Suppressor macrophage treated with lipopolysaccharide for 4 hours (primary cell): ENCODE measurements at regions not wholly inside any gene's neighbourhood (a gene's known extent, or its start where the extent isn't known, plus 50 kb on each side); places are given as distances from the start of the nearest gene placed in this dataset.
"Not testable (repeated sequence)": the region's sequence is repeated elsewhere in the genome, so short reads cannot be mapped to it uniquely, and the experiment has no call there.

Experiments
- DNase-seq: peaks from one replicate; pipeline ENCODE4 v3.0.0-alpha.2; 2020

DNA sequence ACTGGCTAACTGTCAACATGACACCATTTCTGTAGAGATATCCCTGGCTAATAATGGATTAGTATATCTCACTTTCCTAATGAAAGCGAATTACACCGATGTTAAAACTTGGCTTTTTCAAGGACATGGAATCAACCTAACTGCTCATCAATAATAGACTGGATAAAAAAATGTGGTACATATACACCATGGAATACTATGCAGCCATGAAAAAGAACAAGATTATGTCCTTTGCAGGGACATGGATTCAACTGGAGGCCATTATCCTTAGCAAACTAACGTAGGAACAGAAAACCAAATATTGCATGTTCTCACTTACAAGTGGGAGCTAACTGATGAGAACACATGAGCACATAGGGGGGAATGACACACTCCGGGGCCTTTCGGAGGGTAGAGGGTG is 62.6 kb downstream of the ZIC1 start:
- DNase-seq: no peak

- DNase-seq: no peak
Observed at GRCh38 chr3:147472846-147473245, 63.7 kb downstream of the ZIC1 start.

DNA sequence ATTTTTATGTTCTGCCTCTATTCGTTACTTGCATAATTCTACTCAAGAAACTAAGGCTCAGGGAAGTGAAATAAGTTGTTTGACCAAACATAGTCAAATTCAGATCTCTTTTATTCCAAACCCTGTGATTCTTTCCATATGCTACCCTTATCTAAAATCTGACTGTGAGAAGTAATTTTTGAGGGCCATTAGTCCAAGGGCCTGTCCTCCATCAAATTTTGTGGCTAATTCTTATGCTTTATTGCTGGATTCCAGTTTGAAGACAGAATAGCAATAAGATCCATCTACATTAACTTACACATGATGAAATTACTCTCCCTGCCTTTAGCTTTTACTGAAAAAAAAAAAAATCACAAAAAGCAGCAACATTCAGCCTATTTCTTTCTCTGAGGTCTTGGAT is 74.0 kb downstream of the ZIC1 start:
- no peak for DNase-seq

DNA sequence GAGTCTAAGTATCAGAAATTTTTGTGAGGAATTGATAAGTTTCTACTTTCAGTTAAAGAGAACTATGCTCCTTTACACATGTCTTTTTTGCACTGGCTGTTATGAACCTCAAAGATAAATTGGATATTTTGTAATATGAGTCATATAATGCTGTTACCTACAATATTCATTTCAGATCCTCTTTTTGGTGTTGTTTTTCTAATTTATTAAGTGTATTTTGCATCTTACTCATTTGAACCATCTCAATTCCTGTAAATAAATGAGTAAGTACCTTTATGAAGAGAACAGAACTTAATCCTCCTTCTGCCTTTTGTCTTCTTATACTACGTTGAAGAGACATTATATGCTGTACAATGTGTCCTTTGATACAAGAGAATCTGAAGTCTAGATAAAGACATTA is 74.4 kb downstream of the ZIC1 start:
- DNase-seq: no peak

DNA sequence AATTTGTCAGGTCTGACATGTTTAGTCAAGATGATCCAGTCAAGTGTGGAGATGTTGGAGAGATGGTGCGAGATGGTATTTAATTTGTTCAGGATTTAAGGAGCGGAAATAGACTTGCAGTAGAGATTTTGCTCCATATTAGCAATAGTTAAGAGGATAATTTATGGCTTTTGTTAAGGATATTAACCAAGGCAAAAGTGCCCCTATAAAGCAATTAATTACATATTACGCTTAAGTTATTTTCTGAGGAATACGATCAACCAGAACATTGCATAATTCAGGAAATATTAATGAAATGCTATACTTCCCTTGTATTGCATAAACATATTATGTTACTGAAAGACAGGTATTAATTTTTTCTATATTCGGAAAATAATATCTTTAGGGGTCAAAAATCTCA is 83.9 kb downstream of the ZIC1 start:
- no peak for DNase-seq

- DNase-seq: no peak
Observed at GRCh38 chr3:147493666-147494065, 84.5 kb downstream of the ZIC1 start.

- no peak for DNase-seq
Observed at GRCh38 chr3:147497286-147497685, 88.1 kb downstream of the ZIC1 start.

DNA sequence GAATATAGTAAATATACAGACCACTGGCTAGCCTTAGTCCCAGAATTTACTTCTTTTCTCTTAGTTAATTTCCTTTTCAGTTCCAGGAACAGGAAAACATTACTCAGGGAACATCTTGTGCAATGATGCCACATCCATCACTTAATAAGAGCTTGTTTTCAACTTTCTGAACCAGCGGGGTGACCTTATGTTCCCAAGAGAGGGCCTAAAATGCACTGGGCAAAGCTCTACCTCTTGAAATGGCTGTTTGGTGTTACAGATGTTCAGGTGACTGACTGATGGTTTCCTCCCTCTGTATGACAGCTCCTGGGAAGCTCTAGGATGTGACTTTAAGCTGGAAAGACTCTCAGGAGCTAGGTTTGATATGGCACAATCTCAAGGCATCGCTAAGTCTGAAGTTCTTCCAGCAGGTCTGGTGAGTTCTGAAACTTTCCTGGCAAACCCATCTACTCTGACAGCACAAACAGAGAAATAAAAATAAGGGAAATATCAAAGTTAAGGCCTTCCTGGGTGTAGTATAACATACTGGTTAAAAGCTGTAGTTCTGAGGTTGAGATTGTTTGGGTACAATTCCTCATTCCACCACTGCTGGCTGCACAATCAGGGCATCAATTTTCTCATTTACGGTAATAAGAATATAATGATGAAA is 98.6 kb downstream of the ZIC1 start:
- no peak for DNase-seq

- DNase-seq: no peak
Observed at GRCh38 chr3:147509448-147509847, 100.3 kb downstream of the ZIC1 start.

DNA sequence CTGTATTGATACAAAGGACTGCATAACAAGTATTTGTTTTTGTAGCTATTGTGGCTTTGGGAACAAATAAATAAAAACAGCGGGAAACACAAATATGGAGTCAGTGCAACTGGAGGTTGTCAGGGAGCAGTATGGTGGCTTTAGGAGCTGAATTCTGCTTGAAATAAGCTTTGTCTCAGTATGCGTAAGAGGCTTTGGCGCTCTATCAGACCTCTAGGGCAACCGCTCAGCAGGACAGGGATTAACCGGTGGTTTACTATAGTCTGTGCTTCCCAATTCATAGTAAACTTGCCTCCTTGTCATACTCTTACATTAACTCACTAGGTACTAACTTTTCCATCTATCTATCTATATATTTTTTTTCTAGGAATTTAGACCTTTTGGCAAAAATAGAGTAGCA is 104.6 kb downstream of the ZIC1 start:
- no peak for DNase-seq

DNA sequence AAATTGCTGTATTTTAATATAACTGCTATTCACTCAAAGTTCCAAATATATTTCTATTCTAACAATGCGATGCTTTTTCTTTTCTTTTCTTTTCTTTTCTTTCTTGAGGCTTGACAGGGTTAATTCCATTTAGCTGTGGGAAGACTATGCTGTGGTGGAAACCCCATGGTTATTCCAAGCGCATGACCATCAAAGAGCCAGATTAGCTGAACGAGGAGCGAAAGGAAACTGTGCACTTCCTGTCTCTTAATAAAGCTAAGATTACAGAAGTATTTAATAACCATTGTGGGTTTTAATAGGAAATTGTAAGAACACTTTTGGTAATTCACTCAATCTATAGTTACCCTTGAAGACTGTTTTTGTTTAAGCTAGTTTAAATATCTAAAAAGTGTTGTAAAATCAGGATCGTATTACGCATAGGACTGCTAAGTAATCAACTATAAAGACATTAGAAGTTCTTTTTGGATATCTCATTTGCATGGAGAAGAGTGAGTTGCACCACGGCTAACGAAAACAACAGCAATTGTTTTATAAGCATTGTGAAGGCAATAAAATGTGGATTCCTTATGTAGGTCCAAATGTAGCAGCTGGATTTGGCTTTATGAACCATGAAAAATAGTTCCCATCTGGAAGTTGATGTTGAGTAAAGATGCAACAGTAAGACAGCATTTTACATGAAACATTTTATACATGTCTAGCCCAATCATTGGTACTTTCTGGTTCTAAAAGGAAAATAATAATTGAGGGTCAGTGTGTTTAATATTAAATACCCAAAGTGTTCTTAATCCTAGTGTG is 105.4 kb downstream of the ZIC1 start:
- DNase-seq: no peak

GRCh38 chr3:147518465-147518864 is 109.3 kb downstream of the ZIC1 start:
- no peak for DNase-seq

DNA sequence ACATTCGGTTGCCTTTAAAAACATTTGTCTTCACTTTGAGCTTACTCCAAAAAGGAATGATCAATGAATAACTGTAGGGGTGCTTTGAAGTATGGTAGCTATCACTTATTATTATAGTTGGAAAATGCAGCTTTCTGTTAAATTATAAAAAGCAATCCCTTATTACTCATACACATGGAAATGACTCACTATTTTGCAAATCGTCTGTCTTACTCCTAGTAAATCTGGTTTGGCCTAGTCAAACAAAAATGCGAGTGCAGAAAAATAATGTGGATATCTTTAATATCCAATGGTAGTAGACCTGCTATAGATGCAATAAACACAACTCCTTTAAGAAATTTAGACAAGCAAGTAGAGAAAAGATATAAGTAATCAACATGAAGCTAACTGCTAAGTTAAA is 112.5 kb downstream of the ZIC1 start:
- no peak for DNase-seq

GRCh38 chr3:147522780-147523179 is 113.6 kb downstream of the ZIC1 start:
- not testable (repeated sequence) for DNase-seq

GRCh38 chr3:147529551-147529950 is 120.4 kb downstream of the ZIC1 start:
- DNase-seq: no peak

DNA sequence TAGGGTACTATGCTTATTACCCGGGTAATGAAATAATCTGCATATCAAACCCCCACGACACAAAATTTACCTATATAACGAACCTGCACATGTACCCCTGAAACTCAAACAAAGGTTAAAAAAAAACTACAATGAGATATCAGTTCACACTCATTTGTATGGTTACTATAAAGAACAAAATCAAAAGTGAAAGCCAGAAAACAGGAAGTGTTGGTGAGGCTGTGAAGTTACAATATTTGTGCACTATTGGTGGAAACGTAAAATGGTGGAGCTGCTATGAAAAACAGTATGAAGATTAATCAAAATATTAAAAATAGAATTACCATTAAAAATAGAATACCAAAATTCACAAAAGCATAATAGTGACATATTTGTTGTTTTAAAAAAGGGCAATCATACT is 128.9 kb downstream of the ZIC1 start:
- DNase-seq: no peak

- DNase-seq: no peak
Observed at GRCh38 chr3:147540921-147541320, 131.8 kb downstream of the ZIC1 start.

- DNase-seq: no peak
Observed at GRCh38 chr3:147544290-147544689, 135.1 kb downstream of the ZIC1 start.

- no peak for DNase-seq
Observed at GRCh38 chr3:147551491-147551890, 142.3 kb downstream of the ZIC1 start.

DNA sequence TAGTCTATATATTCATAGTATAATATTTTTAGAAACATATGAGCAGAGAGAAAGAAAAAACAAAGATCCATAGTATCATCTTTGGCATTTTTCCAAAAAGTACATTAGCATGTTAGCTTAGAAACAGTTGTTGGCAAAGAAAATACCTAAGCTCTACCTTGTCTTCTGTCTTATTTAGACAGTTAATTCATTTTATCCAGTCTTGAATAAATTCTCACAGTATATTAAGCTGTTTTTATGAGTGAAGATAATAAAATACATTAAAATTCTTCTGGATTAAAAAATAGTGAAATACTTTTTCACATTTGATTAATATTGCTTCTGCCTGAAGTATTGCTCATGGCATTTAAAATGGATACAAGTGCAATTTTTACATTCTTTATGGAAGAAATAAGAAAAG is 145.2 kb downstream of the ZIC1 start:
- no peak for DNase-seq

DNA sequence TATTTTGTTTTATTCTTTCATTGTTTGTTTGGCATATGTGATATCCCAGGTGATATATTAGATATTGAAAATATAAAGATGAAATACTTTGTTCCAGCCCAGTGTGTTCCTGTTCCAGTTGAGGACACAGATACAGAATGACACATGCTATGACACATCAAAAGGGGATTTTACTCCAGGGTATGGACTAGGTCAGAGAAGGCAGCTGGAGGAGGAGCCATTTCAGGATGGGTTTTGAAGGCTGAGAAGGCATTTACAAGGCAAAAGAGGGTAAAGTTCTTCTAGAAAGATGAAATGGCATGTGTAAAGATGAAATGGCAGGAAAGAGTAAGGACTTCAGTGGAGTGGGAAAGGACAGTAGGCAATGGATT is 163.8 kb downstream of the ZIC1 start:
- no peak for DNase-seq

DNA sequence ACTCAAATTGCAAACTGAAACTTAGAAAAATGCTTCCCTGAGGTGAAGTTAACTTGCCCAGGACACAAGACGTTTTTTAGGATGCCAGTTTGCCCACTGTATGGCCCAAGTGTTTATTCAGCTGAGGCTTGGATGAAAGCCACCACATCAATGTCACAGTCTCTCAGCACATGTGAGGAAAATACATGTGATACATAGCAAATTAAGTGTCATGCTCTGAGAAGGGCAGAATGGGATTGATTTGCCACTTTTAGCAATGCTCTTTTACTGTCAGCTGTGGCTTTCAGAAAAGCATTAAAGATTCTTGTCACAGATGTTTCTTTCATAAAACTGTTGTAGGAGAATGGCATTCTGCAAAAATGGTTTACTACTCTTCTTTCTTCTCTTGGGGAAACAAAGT is 165.5 kb downstream of the ZIC1 start:
- DNase-seq: no peak

- no peak for DNase-seq
Observed at GRCh38 chr3:147575391-147575790, 166.2 kb downstream of the ZIC1 start.

DNA sequence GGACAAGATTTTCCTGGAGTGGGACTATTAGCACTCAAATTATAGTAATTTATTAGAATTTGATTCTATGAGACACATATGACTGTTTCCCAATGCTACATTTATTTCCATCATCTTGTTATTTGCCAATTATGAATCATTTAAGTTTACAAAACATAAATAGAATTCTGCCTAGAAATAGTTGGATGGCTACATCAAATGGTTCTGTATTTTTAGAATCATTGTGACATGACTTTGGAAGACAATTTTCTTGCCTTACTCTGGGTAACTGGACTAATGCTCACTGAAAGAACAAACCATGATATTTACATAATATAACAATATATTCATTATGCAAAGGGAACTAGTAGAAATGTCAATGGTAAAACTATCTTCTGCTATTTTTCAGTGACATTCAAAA is 173.5 kb downstream of the ZIC1 start:
- no peak for DNase-seq

DNA sequence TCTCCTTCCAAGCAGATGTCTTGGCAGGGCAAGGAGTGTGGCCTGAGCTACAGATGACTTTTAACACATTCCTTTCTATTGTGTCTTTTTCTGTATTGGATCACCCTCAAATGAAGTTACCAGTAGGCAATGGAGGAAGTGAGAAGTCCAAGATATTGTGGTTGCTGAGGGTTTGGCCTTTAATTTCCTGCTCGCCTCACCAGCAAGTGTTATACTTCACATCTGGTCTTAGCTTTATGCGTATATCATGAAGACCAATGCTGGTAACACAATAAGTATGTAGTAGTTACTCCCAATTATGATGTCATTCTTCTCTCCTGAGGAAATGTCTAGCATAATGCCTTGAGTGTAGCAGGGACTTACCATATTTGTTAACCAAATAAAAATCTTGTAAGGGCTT is 179.9 kb downstream of the ZIC1 start:
- DNase-seq: no peak
